ENCODE measurements at regions not wholly inside any gene's neighbourhood (a gene's known extent, or its start where the extent isn't known, plus 50 kb on each side); places are given as distances from the start of the nearest gene placed in this dataset.

- Histone ChIP-seq H3K9me3 (ENCODE audit: control insufficient read depth, insufficient read depth, low read length) (no peaks in the 10 kb centered on the region), H3K4me3 (ENCODE audit: low read length) (no peak overlapping the region), H3K36me3 (ENCODE audit: control insufficient read depth, insufficient read depth, low read length) (no peaks in the 10 kb centered on the region), H3K4me1 (ENCODE audit: control insufficient read depth, insufficient read depth, low read length) (no peaks in the 10 kb centered on the region), H3K27ac (ENCODE audit: low read length) (no peak overlapping the region), H3K27me3 (ENCODE audit: control insufficient read depth, insufficient read depth, low read length) (no peaks in the 10 kb centered on the region)
- DNase-seq (ENCODE audit: low read depth, low spot score) = no peak
- WGBS (ENCODE audit: insufficient coverage, insufficient read length) = no CpG with 5 or more reads among the region's 8 CpGs
Measured at GRCh38 chr10:31100662-31101061, 69.0 kb upstream of the ZNF438 start.

- no peak for DNase-seq (ENCODE audit: low read depth, low spot score)
- Histone ChIP-seq H3K4me3 (ENCODE audit: low read length) (no peak overlapping the region), H3K9me3 (ENCODE audit: control insufficient read depth, insufficient read depth, low read length) (no peaks in the 10 kb centered on the region), H3K27me3 (ENCODE audit: control insufficient read depth, insufficient read depth, low read length) (no peaks in the 10 kb centered on the region), H3K36me3 (ENCODE audit: control insufficient read depth, insufficient read depth, low read length) (no peaks in the 10 kb centered on the region), H3K4me1 (ENCODE audit: control insufficient read depth, insufficient read depth, low read length) (no peaks in the 10 kb centered on the region), H3K27ac (ENCODE audit: low read length) (no peak overlapping the region)
- WGBS (ENCODE audit: insufficient coverage, insufficient read length) = no CpG with 5 or more reads among the region's 4 CpGs
Measured at GRCh38 chr10:31101123-31101522, 69.5 kb upstream of the ZNF438 start.

- H3K27me3 ChIP-seq (ENCODE audit: control insufficient read depth, insufficient read depth, low read length) = no peaks in the 10 kb centered on the region
- H3K36me3 ChIP-seq (ENCODE audit: control insufficient read depth, insufficient read depth, low read length) = no peaks in the 10 kb centered on the region
- no peaks in the 10 kb centered on the region for H3K9me3 ChIP-seq (ENCODE audit: control insufficient read depth, insufficient read depth, low read length)
- H3K27ac ChIP-seq (ENCODE audit: low read length) = no peak overlapping the region
- H3K4me3 ChIP-seq (ENCODE audit: low read length) = no peak overlapping the region
- no peaks in the 10 kb centered on the region for H3K4me1 ChIP-seq (ENCODE audit: control insufficient read depth, insufficient read depth, low read length)
- no CpG with 5 or more reads among the region's 2 CpGs for WGBS (ENCODE audit: insufficient coverage, insufficient read length)
- no peak for DNase-seq (ENCODE audit: low read depth, low spot score)
Measured at GRCh38 chr10:31102421-31102820, 70.8 kb upstream of the ZNF438 start.

GRCh38 chr10:31103112-31103511, 71.4 kb upstream of the ZNF438 start:
- Histone ChIP-seq H3K27ac (ENCODE audit: low read length) (no peak overlapping the region), H3K27me3 (ENCODE audit: control insufficient read depth, insufficient read depth, low read length) (no peaks in the 10 kb centered on the region), H3K4me3 (ENCODE audit: low read length) (no peak overlapping the region), H3K4me1 (ENCODE audit: control insufficient read depth, insufficient read depth, low read length) (no peaks in the 10 kb centered on the region), H3K9me3 (ENCODE audit: control insufficient read depth, insufficient read depth, low read length) (no peaks in the 10 kb centered on the region), H3K36me3 (ENCODE audit: control insufficient read depth, insufficient read depth, low read length) (no peaks in the 10 kb centered on the region)
- no CpG with 5 or more reads among the region's 3 CpGs for WGBS (ENCODE audit: insufficient coverage, insufficient read length)
- no peak for DNase-seq (ENCODE audit: low read depth, low spot score)

- H3K27ac ChIP-seq (ENCODE audit: low read length) = no peak overlapping the region
- H3K27me3 ChIP-seq (ENCODE audit: control insufficient read depth, insufficient read depth, low read length) = no peaks in the 10 kb centered on the region
- no peaks in the 10 kb centered on the region for H3K36me3 ChIP-seq (ENCODE audit: control insufficient read depth, insufficient read depth, low read length)
- no peak overlapping the region for H3K4me3 ChIP-seq (ENCODE audit: low read length)
- no CpG with 5 or more reads among the region's 3 CpGs for WGBS (ENCODE audit: insufficient coverage, insufficient read length)
- H3K4me1 ChIP-seq (ENCODE audit: control insufficient read depth, insufficient read depth, low read length) = no peaks in the 10 kb centered on the region
- H3K9me3 ChIP-seq (ENCODE audit: control insufficient read depth, insufficient read depth, low read length) = no peaks in the 10 kb centered on the region
- DNase-seq (ENCODE audit: low read depth, low spot score) = no peak
Measured at GRCh38 chr10:31112961-31113360, 81.3 kb upstream of the ZNF438 start.

- no peak overlapping the region for H3K4me3 ChIP-seq (ENCODE audit: low read length)
- H3K27ac ChIP-seq (ENCODE audit: low read length) = no peak overlapping the region
- WGBS (ENCODE audit: insufficient coverage, insufficient read length) = no CpG with 5 or more reads among the region's 6 CpGs
- no peaks in the 10 kb centered on the region for H3K36me3 ChIP-seq (ENCODE audit: control insufficient read depth, insufficient read depth, low read length)
- no peaks in the 10 kb centered on the region for H3K4me1 ChIP-seq (ENCODE audit: control insufficient read depth, insufficient read depth, low read length)
- H3K9me3 ChIP-seq (ENCODE audit: control insufficient read depth, insufficient read depth, low read length) = no peaks in the 10 kb centered on the region
- no peak for DNase-seq (ENCODE audit: low read depth, low spot score)
- H3K27me3 ChIP-seq (ENCODE audit: control insufficient read depth, insufficient read depth, low read length) = no peaks in the 10 kb centered on the region
Measured at GRCh38 chr10:31116226-31116625, 84.6 kb upstream of the ZNF438 start.

GRCh38 chr10:31118556-31118955, 86.9 kb upstream of the ZNF438 start:
- Histone ChIP-seq H3K27me3 (ENCODE audit: control insufficient read depth, insufficient read depth, low read length) (no peaks in the 10 kb centered on the region), H3K4me1 (ENCODE audit: control insufficient read depth, insufficient read depth, low read length) (no peaks in the 10 kb centered on the region), H3K36me3 (ENCODE audit: control insufficient read depth, insufficient read depth, low read length) (no peaks in the 10 kb centered on the region), H3K27ac (ENCODE audit: low read length) (no peak overlapping the region), H3K4me3 (ENCODE audit: low read length) (no peak overlapping the region), H3K9me3 (ENCODE audit: control insufficient read depth, insufficient read depth, low read length) (no peaks in the 10 kb centered on the region)
- no peak for DNase-seq (ENCODE audit: low read depth, low spot score)
- WGBS (ENCODE audit: insufficient coverage, insufficient read length) = no CpG with 5 or more reads among the region's 3 CpGs

- Histone ChIP-seq H3K27me3 (ENCODE audit: control insufficient read depth, insufficient read depth, low read length) (no peaks in the 10 kb centered on the region), H3K36me3 (ENCODE audit: control insufficient read depth, insufficient read depth, low read length) (no peaks in the 10 kb centered on the region), H3K4me1 (ENCODE audit: control insufficient read depth, insufficient read depth, low read length) (no peaks in the 10 kb centered on the region), H3K9me3 (ENCODE audit: control insufficient read depth, insufficient read depth, low read length) (no peaks in the 10 kb centered on the region), H3K27ac (ENCODE audit: low read length) (no peak overlapping the region), H3K4me3 (ENCODE audit: low read length) (no peak overlapping the region)
- DNase-seq (ENCODE audit: low read depth, low spot score) = no peak
- WGBS (ENCODE audit: insufficient coverage, insufficient read length) = no CpG with 5 or more reads among the region's 1 CpG
Measured at GRCh38 chr10:31120392-31120791, 88.7 kb upstream of the ZNF438 start.

GRCh38 chr10:31120961-31121685, 89.5 kb upstream of the ZNF438 start:
- Histone ChIP-seq H3K27me3 (ENCODE audit: control insufficient read depth, insufficient read depth, low read length) (no peaks in the 10 kb centered on the region), H3K36me3 (ENCODE audit: control insufficient read depth, insufficient read depth, low read length) (no peaks in the 10 kb centered on the region), H3K4me3 (ENCODE audit: low read length) (no peak overlapping the region), H3K9me3 (ENCODE audit: control insufficient read depth, insufficient read depth, low read length) (no peaks in the 10 kb centered on the region), H3K4me1 (ENCODE audit: control insufficient read depth, insufficient read depth, low read length) (no peaks in the 10 kb centered on the region), H3K27ac (ENCODE audit: low read length) (no peak overlapping the region)
- WGBS (ENCODE audit: insufficient coverage, insufficient read length) = no CpG with 5 or more reads among the region's 7 CpGs
- no peak for DNase-seq (ENCODE audit: low read depth, low spot score)

- Histone ChIP-seq H3K9me3 (ENCODE audit: control insufficient read depth, insufficient read depth, low read length) (no peaks in the 10 kb centered on the region), H3K4me1 (ENCODE audit: control insufficient read depth, insufficient read depth, low read length) (no peaks in the 10 kb centered on the region), H3K4me3 (ENCODE audit: low read length) (no peak overlapping the region), H3K27ac (ENCODE audit: low read length) (no peak overlapping the region), H3K36me3 (ENCODE audit: control insufficient read depth, insufficient read depth, low read length) (no peaks in the 10 kb centered on the region), H3K27me3 (ENCODE audit: control insufficient read depth, insufficient read depth, low read length) (no peaks in the 10 kb centered on the region)
- no peak for DNase-seq (ENCODE audit: low read depth, low spot score)
- no CpG with 5 or more reads among the region's 3 CpGs for WGBS (ENCODE audit: insufficient coverage, insufficient read length)
Measured at GRCh38 chr10:31121757-31122577, 90.3 kb upstream of the ZNF438 start.
